ENCODE measurements at regions not wholly inside any gene's neighbourhood (a gene's known extent, or its start where the extent isn't known, plus 50 kb on each side); places are given as distances from the start of the nearest gene placed in this dataset.

DNA sequence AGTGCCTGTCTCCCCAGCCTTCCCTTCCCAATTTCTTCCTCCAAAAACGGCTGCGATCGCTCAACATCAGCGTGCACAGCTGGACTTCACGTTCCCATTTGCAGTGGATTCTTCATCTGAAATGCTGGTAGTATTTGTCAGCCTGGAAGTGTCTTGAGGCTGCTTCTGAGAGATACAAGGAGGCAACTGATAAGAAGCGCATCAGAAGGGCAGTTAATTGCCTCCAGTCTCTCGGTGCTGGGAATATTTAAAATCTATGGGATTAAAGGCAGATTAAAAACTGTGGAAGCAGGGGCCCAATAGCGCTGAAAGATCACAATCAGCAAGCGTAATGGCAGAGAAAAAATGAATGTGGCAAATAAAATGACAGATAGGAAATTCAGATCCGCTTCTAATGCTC lies 450.0 kb downstream of the GATA3 start:
- BruUV-seq (replicated peaks), result no TSS peak
- peaks cover 13% of the 10 kb centered on the region; the same call in 1 of the 2 replicates for H3K9me3 ChIP-seq (ENCODE audit: control insufficient read depth, insufficient read depth, low read length)
- no peak overlapping the region for H2BK120ac ChIP-seq (ENCODE audit: low read depth, low read length)
- no peak overlapping the region for H2BK5ac ChIP-seq (ENCODE audit: low read depth, low read length, poor library complexity, severe bottlenecking)
- H3K9me1 ChIP-seq (ENCODE audit: insufficient read depth, low read length), result no peaks in the 10 kb centered on the region
- TF ChIP-seq CHD1 (IDR thresholded peaks at IDR 0.05; ENCODE audit: low read depth, low read length) (no peak), BHLHE40 (IDR thresholded peaks at IDR 0.05; ENCODE audit: low read depth, low read length) (no peak)
- no peak overlapping the region for H2BK15ac ChIP-seq (ENCODE audit: low read depth, low read length)
- no peaks in the 10 kb centered on the region for H4K20me1 ChIP-seq (ENCODE audit: insufficient read depth, low read length)
- no peak overlapping the region for H3K4me2 ChIP-seq (ENCODE audit: low read depth, low read length)
- H3K23ac ChIP-seq (ENCODE audit: low read depth, low read length), result no peak overlapping the region
- in situ Hi-C loops (cut with MboI; ENCODE audit: low sequenced_read_pairs), result no loop called here
- CTCF ChIA-PET, result no interaction called here
- no peak overlapping the region for H3K56ac ChIP-seq (ENCODE audit: extremely low read depth, insufficient read depth, low read length)
- no peak overlapping the region for H2AK9ac ChIP-seq (replicated peaks; ENCODE audit: low read depth, low read length, poor library complexity)
- no peak overlapping the region for H2BK20ac ChIP-seq (ENCODE audit: low read depth, low read length)
- DNase-seq (no peak), ATAC-seq (ENCODE audit: low read depth) (no peak)
- H3K27ac ChIP-seq (ENCODE audit: insufficient read depth, low read length), result no peak overlapping the region
- H4K5ac ChIP-seq (ENCODE audit: low read depth, low read length), result no peak overlapping the region
- H2AFZ ChIP-seq (replicated peaks; ENCODE audit: low read length, poor library complexity), result no peak overlapping the region
- H3K14ac ChIP-seq (replicated peaks; ENCODE audit: low read depth, low read length), result no peak overlapping the region
- dilution Hi-C loops (cut with HindIII; ENCODE audit: low sequenced_read_pairs, unreplicated experiment), result no loop called here
- H2AK5ac ChIP-seq (ENCODE audit: low read depth, low read length), result no peak overlapping the region
- no peaks in the 10 kb centered on the region for H3K4me1 ChIP-seq (ENCODE audit: control insufficient read depth, insufficient read depth, low read length)
- intact Hi-C loops (cut with micrococcal nuclease), result no loop called here
- POLR2A ChIA-PET (ENCODE audit: unreplicated experiment), result no interaction called here
- no peaks in the 10 kb centered on the region for H3K36me3 ChIP-seq (ENCODE audit: control insufficient read depth, insufficient read depth, low read length)
- H3K4ac ChIP-seq (ENCODE audit: low read depth, low read length), result no peak overlapping the region
- no peak overlapping the region for H3K18ac ChIP-seq (ENCODE audit: low read depth, low read length)
- no peak overlapping the region for H4K8ac ChIP-seq (ENCODE audit: low read depth in 2 of 2, low read length in 2 of 2)
- 8% methylated on average over 4 of the region's 10 CpGs; no CpG with 5 or more reads in 1 of the 2 experiments for WGBS, 2 experiments (ENCODE audit: extremely low coverage in 2 of 2, insufficient read length in 1 of 2)
- H4K91ac ChIP-seq (ENCODE audit: insufficient read depth, low read depth, low read length), result no peak overlapping the region
- no peak overlapping the region for H3K9ac ChIP-seq (ENCODE audit: low read depth, low read length)
- no peaks in the 10 kb centered on the region for H3K79me1 ChIP-seq (ENCODE audit: low read depth in 1 of 2, low read length in 2 of 2)
- no peaks in the 10 kb centered on the region for H3K27me3 ChIP-seq (ENCODE audit: control insufficient read depth, insufficient read depth, low read length)
- H3K4me3 ChIP-seq (ENCODE audit: insufficient read depth, low read depth, low read length), result no peak overlapping the region

Data from IMR-90 (cell line).